Lung microvascular endothelial cell (primary cell): ENCODE measurements at regions not wholly inside any gene's neighbourhood (a gene's known extent, or its start where the extent isn't known, plus 50 kb on each side); places are given as distances from the start of the nearest gene placed in this dataset.

Source experiments
- DNase-seq, 2 donors: peaks; one replicate each; pipeline versions ENCODE4 v3.0.0 to v3.0.0-alpha.2; 2010; ENCODE audit warnings: low read depth in 2 of 2

DNA sequence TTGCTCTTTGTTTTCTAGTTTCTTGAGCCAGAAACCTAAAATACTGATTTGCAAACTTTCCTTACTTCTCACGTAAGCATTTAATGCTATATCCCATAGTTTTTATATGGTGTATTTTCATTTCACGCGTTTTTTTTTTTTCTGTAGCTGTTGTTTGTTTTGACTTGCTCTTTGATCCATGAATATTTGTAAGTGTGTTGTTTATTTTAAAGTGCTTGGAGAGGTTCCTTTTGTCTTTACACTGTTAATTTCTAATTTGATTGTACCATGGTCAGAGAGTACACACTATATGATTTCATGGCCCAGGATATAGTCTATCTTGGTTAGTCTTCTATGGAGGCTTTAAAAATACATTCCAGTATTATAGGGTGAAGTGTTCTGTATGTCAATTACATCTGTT, 84.8 kb upstream of the RNF217 start:
- DNase-seq, result no peak

DNA sequence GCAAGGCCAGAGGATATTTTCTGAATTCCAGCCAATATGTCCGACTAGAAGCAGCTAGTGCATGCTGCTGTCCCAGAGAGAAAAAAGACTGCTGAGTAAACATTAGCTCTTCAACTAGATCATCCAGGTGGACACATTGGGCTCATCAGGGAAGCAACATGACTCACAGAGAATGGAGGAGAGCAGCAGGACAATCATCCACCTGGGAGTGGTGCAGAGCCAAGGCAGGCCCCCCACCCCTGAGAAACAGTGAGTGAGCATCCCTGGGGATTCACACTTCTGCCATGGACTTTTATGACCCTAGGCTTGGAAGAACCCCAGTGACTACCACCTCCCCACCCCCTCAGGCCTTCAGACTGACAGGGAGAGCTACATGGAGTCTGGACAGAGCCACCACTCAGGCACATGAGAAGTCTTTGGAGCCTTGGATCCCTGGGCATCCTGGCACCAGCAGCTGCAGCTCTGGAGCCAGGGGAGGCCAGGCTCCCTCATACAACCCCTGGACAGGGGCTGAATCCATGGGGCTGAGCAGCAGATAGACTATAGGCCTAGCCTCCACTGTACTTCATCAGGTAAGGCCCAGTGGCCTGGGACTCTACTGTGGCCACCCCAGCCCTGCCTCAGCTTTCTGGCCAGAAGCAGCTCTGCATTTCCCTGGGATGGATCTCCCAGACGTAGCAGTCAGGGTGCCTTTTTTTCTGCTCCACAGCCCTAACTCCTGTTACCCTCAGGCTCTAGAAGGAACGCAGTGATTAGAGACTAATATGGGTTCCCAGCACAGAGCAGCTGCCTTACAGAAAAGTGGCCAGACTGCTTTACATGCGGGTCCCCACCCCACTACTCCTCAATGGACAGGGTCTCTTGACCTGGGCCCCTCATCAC, 82.9 kb upstream of the RNF217 start:
- no peak for DNase-seq

DNA sequence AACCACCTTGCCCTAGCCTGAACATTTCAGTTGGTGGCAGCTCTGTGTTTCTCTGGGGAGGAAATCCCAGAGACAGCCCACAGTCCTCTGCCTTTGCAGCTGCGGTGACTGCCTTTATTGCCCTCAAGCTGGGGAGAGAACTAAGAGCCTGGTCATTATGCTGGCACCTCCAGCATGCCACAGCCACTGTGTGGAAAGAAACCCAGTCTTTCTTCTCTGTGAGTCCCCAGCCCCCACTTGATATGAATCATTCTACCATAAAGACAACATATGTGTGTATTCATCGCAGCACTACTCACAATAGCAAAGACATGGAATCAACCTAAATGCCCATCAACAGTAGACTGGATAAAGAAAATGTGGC, 82.3 kb upstream of the RNF217 start:
- no peak for DNase-seq

DNA sequence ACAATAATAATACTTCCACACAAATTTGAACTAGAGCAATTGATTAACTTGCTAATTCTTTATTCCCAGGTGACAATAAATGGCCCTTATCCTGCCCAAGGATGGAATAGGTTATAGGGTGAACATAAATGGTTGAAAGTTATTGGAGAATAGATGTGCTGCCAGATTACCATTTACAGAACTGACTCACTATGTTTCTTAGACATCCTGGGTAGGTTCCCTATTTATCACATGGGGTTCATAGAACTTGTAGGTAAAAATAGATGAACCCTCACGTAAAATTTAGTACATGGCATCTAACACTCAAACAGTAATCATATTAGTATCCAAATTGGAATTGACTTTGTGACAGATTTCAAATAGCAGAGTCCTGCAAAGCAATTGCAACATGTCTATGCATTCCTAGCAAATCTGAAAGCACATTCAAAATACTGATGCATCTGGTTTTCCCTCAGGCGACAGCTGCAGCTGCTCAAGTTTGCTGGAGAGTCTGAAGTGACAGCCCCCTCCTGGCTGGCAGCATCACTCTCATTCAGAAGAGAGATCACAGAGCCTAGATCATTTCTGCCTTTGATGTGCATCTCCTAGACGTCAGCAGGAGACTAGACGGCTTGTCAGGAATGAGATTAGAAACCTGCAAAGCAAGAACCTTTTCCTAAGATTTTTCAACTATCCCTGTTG, 80.2 kb upstream of the RNF217 start:
- DNase-seq, result peak in 1 of 2 donors; percentile 11

DNA sequence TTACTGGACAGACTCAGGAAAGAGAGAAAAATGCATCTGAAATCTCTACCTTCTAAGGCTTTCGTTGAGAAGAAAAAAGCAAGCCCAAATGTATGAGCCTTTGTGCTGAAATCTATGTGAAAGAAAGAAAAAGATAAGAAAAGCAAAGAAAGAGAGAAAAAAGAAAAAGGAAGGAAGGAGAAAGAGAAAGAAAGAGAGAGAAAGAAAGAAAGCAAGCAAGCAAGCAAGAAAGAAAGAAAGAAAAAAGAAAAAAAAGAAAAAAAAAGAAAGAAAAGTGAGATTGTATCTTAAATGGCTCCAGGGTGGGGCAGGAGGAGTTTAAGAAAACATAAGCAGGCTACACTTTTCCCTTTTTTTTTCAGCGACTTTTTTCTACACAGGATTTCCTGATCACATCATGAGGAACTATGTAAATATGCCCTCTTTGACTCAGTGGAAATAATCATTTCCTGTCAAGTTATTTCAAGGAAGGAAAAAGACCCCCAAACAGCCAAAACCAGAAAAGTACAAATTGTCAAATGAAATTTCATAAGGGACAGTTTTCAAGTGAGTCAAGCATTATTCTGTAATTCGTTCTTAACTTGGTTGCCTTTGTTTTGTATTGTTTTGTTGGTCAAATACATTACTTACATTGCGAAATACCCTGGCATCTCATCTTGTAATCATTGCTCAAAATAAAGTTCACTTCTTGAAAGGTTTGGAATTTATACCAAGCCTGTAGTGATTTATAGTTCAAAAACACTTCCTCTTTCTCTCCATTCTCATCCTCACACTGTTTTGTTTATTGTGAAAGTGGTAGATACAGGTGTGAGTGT, 79.5 kb upstream of the RNF217 start:
- peak; percentile 53 to 70 for DNase-seq

DNA sequence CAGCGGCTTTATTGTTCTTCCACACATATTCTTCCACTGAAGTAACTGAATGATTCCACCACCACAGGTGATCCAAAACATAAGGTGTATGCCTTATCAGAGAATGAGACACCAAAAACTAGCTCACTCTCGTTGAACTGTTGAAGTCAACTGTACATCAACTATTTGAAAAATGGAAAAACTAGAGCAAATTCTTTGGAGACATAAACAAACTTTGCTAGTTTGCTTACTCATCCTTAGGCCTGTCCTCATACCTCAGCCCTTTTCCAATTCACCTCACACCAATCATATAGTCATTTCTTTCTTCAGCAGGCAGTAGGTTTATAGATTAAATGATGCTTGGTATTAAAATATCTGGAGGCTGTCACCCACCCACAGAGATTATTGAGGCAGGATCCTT, 77.1 kb upstream of the RNF217 start:
- no peak for DNase-seq

DNA sequence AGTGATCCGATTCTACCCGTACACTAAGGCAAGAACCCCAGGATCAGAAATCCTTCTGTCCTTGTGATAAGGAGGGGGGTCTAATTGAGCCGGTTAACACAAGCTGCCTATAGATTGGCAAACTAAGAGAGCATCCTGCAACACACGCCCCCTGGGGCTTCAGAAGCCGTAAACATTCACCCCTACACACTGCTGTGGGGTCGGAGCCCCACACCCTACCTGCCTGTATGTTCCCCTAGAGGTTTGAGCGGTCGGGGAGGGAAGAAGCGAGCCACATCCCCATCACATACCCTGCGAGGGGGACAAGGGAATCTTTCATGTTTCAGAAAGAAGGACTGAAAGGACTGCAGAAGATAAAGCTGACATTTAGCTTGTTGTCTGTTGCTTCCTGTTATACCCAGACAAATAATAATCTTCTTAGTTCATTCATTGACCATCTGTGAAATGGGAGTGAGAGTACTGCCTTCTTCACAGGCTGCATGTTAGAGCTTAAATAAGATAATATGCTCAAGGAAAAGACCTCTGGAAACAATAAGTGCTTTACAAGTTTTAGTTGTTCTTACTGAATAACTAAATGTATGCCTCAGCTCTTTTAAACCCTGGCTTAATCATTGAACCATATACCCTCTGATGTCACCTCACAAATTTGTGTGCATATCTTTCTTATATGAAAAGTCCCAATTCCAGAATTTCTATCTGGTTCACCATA, 74.2 kb upstream of the RNF217 start:
- DNase-seq, result no peak

DNA sequence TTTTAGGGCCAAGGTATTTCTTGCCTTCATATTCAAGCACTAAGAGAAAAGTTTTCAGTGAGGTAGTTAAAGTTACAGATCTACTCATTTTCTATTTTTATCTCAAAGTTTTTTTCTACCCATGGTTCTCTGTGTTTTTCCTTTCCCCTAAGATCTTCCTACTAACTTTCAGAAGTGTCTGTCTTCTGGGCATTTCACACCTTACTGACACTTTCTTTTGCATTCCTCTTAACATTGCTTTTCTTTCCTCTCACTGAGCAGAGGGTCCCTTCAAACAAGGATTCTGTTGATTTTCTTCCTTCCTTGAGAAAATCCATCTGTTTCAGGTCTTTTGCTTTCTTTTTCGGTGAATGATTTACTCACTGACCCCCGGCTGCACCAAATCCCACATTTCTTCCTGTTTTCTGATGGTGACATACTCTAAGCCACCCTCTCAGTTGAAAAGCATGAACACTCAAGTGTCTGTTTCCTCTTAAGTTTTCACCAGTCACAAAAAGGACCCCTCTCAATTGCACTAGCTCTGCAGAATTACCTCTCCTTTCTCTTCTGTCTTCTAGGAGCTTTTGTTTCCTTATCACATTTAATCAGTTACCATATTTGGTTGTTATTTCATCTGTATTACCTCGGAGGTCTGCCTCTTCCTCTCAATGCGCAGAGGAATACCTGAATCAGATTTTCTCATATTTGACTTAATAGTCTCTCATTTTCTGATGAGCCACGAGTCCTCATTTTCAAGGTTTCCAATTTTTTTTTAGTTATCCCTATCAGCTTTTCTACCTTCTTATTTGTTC, 73.5 kb upstream of the RNF217 start:
- DNase-seq, result no peak

DNA sequence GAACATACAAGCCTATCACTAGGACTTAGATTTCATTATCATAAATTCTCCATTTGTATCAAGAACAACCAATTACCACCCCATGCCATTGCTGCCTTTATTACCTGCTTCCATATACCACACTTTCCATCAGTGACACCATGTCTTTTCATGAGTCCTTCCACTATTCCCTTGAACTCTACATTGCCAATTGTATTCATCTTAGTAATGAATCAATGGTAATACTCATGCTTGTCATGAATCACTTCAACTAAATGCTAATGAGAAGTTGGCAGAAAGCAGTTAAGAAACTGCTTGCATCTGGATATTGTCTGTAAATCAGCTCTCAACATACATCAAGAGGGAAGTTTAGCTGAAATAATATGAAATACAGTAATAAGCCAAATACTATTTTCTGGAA, 61.2 kb upstream of the RNF217 start:
- DNase-seq, result no peak

DNA sequence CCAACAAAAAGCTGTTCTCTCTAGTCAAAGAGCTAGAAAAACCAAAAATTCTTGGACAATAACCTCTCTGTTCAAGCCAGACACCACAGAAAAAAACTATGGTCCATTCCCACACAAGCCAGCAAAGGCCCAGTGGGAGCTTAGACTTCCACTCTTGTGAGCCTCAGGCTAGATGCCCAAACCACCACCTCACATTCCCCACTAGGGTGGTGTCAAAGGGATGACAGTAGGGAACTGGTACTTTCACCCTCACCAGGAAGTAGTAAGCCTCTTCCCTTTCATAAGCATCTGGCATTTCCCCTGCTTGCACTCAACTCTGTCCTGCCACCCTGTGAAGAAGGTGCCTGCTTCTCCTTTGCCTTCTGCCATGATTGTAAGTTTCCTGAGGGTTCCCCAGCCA, 58.4 kb upstream of the RNF217 start:
- no peak for DNase-seq

DNA sequence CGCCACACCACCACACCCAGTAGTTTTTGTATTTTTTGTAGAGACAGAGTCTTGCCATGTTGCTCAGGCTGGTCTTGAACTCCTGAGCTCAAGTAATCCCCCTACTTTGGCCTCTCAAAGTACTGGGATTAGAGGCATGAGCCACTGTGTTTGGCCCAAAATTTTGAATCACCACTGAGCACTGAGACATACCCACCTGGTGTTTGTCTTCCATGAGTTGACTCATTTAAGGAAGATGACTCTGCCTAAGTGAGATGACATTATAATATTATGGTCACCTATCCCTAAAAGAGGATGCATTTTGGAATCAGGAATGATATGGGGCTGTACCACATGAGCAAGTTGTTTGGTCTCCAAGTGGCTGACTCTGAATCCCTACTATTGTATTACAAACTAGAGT, 54.6 kb upstream of the RNF217 start:
- DNase-seq, result no peak
